GM18520 (cell line): ENCODE measurements at regions not wholly inside any gene's neighbourhood (a gene's known extent, or its start where the extent isn't known, plus 50 kb on each side); places are given as distances from the start of the nearest gene placed in this dataset.
"Not testable (repeated sequence)": the region's sequence is repeated elsewhere in the genome, so short reads cannot be mapped to it uniquely, and the experiment has no call there.

Experiments used
- ATAC-seq: cut with Tn5 transposase; IDR thresholded peaks from one replicate; pipeline ENCODE4 v1.9.1; 2021; ENCODE audit not compliant: unreplicated experiment

- not testable (repeated sequence) for ATAC-seq
These were observed 118.5 kb upstream of the RADX start for GRCh38 chrX:106493210-106493816.

- ATAC-seq: no peak
These were observed 112.3 kb upstream of the RADX start for GRCh38 chrX:106499473-106499872.

- ATAC-seq: no peak
These were observed 100.9 kb upstream of the RADX start for GRCh38 chrX:106510713-106511403.
